Fibroblast of mammary gland (primary cell): ENCODE measurements at regions not wholly inside any gene's neighbourhood (a gene's known extent, or its start where the extent isn't known, plus 50 kb on each side); places are given as distances from the start of the nearest gene placed in this dataset.

Source experiments
- DNase-seq: peaks from one replicate; pipeline ENCODE4 v3.0.0-alpha.2; 2010; ENCODE audit warnings: low read depth
- H3K4me3 ChIP-seq: 2 replicates; pipeline ENCODE4 v1.5.1; 2011; ENCODE audit warnings: low read depth, mild to moderate bottlenecking, low read length, moderate library complexity; ENCODE audit not compliant: control insufficient read depth
- CTCF ChIP-seq: conservative IDR thresholded peaks from 2 replicates; pipeline ENCODE4 v1.5.1; 2011; ENCODE audit warnings: low read depth, low read length, inconsistent platforms; ENCODE audit not compliant: control insufficient read depth, insufficient read depth

GRCh38 chr4:131426023-131426758 is 1722.9 kb upstream of the PCDH10 start:
- no peak for DNase-seq
- TF ChIP-seq CTCF: no peak
- no peak overlapping the region for H3K4me3 ChIP-seq

GRCh38 chr4:131427000-131427399 is 1722.1 kb upstream of the PCDH10 start:
- H3K4me3 ChIP-seq: no peak overlapping the region
- no peak for TF ChIP-seq CTCF
- no peak for DNase-seq

DNA sequence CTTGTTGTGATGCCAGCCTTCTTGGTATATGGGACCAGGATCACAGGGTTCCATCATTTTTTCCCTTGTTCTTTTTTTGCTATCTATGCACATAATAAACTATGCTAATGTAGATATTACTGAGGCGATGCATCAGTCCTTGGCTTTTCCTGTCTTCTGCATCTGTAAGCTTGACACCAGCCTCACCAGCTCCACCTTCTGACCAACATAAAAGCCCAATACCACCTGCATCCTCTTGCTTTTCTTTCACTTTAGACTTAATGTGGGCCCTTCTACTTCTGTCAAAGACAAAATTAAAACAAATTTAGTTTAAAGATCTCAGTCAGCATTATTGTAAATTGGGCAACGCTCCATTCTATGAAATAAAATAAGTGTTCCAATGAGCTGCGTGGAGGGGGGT is 1718.8 kb upstream of the PCDH10 start:
- H3K4me3 ChIP-seq: no peak overlapping the region
- TF ChIP-seq CTCF: no peak
- DNase-seq: no peak

- DNase-seq: no peak
- no peak overlapping the region for H3K4me3 ChIP-seq
- TF ChIP-seq CTCF: no peak
These were observed 1707.9 kb upstream of the PCDH10 start for GRCh38 chr4:131441004-131441688.

- no peak for TF ChIP-seq CTCF
- no peak overlapping the region for H3K4me3 ChIP-seq
- no peak for DNase-seq
These were observed 1701.2 kb upstream of the PCDH10 start for GRCh38 chr4:131447883-131448282.

DNA sequence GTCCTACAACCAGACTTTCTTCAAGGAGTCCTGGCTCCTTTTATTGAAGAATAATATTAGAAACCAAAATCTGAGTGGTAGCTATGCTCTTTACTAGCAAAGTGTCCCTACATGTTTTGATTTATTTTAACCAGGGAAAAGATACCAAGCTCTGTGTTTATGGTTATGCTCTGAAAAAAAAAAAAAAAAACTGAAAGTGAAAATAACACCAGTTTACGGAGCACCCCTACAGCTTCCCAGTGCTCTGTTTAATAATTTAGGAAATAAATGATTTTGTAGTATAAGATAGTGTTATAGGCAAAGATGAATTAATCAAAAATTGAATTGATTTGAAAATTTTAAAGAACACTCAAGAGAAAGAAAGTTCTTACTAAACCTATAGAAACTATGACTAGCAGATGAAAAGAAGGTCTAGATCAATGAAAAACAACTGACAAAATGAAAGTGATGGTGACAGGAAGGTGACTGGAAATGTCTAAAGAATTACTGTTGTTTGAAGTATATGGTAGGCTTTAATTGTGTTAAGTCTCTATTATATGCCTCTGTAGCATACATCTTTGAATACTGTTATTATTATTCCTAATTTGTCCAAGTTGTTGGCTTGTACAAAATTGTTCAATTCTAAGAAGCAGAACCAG is 1698.4 kb upstream of the PCDH10 start:
- no peak for TF ChIP-seq CTCF
- H3K4me3 ChIP-seq: no peak overlapping the region
- DNase-seq: no peak
